GM20431 (cell line): ENCODE measurements at regions not wholly inside any gene's neighbourhood (a gene's known extent, or its start where the extent isn't known, plus 50 kb on each side); places are given as distances from the start of the nearest gene placed in this dataset.
"Not testable (repeated sequence)": the region's sequence is repeated elsewhere in the genome, so short reads cannot be mapped to it uniquely, and the experiment has no call there.

Experiments
- in situ Hi-C: fragments of 300-500 bp; cut with MseI, MboI; formaldehyde crosslinking; loops from one replicate; pipeline ENCODE4 v1.15.0; 2020; ENCODE audit warnings: low sequenced_read_pairs; ENCODE audit not compliant: unreplicated experiment

- in situ Hi-C loops, result not testable (repeated sequence)
Observed at GRCh38 chr5:124836314-124836713, 89.9 kb upstream of the ZNF608 start.

- in situ Hi-C loops, result no loop called here
Observed at GRCh38 chr5:124839371-124839998, 93.0 kb upstream of the ZNF608 start.

- in situ Hi-C loops, result no loop called here
Observed at GRCh38 chr5:124841829-124842712, 95.6 kb upstream of the ZNF608 start.

GRCh38 chr5:124842725-124843595, 96.5 kb upstream of the ZNF608 start:
- in situ Hi-C loops, result no loop called here

GRCh38 chr5:124843596-124843899, 97.1 kb upstream of the ZNF608 start:
- in situ Hi-C loops, result no loop called here

- in situ Hi-C loops, result no loop called here
Observed at GRCh38 chr5:124844371-124844920, 98.0 kb upstream of the ZNF608 start.

- in situ Hi-C loops, result no loop called here
Observed at GRCh38 chr5:124847907-124848306, 101.5 kb upstream of the ZNF608 start.

- in situ Hi-C loops, result no loop called here
Observed at GRCh38 chr5:124849774-124850173, 103.3 kb upstream of the ZNF608 start.

GRCh38 chr5:124856726-124857125, 110.3 kb upstream of the ZNF608 start:
- in situ Hi-C loops, result no loop called here

GRCh38 chr5:124858612-124859011, 112.2 kb upstream of the ZNF608 start:
- in situ Hi-C loops, result no loop called here

- in situ Hi-C loops, result no loop called here
Observed at GRCh38 chr5:124859027-124859426, 112.6 kb upstream of the ZNF608 start.

- in situ Hi-C loops, result no loop called here
Observed at GRCh38 chr5:124859556-124860290, 113.3 kb upstream of the ZNF608 start.

- in situ Hi-C loops, result no loop called here
Observed at GRCh38 chr5:124860291-124860655, 113.8 kb upstream of the ZNF608 start.

GRCh38 chr5:124865066-124865465, 118.6 kb upstream of the ZNF608 start:
- in situ Hi-C loops, result no loop called here

- in situ Hi-C loops, result no loop called here
Observed at GRCh38 chr5:124865603-124866354, 119.3 kb upstream of the ZNF608 start.

- in situ Hi-C loops, result no loop called here
Observed at GRCh38 chr5:124866355-124867136, 120.1 kb upstream of the ZNF608 start.

GRCh38 chr5:124867137-124867704, 120.8 kb upstream of the ZNF608 start:
- in situ Hi-C loops, result no loop called here

GRCh38 chr5:124868676-124869075, 122.2 kb upstream of the ZNF608 start:
- in situ Hi-C loops, result no loop called here
